H1 (cell line): ENCODE measurements at regions not wholly inside any gene's neighbourhood (a gene's known extent, or its start where the extent isn't known, plus 50 kb on each side); places are given as distances from the start of the nearest gene placed in this dataset.

Experiments
- CHD7 ChIP-seq: fragments of 300-600 bp; sonication (generic); IDR thresholded peaks from 2 replicates; pipeline ENCODE4 v1.7.1; 2012; ENCODE audit warnings: low read length, moderate library complexity, mild to moderate bottlenecking, inconsistent platforms; ENCODE audit not compliant: insufficient replicate concordance
- JUN ChIP-seq: IDR thresholded peaks from 2 replicates; pipeline ENCODE4 v1.6.1; 2011; ENCODE audit warnings: low read depth, mild to moderate bottlenecking, improper control_type of control experiment, low read length
- RNF2 ChIP-seq: fragments of 200-900, 300-1000 bp; sonication (generic); IDR thresholded peaks from 2 replicates; pipeline ENCODE4 v1.7.1; 2016; ENCODE audit warnings: borderline replicate concordance, low read depth, mild to moderate bottlenecking, antibody characterized with exemption, low read length; ENCODE audit not compliant: poor library complexity, severe bottlenecking; ENCODE audit errors: missing control alignments
- SP1 ChIP-seq: IDR thresholded peaks from 2 replicates; pipeline ENCODE4 v1.6.1; 2011; ENCODE audit warnings: low read depth, low read length

- TF ChIP-seq CHD7: no peak
- TF ChIP-seq RNF2: no peak
- no peak for TF ChIP-seq SP1
- TF ChIP-seq JUN: no peak
Observed at GRCh38 chrX:125420809-125421208, 101.1 kb downstream of the TEX13C start (continued).
